GM19324 (cell line): ENCODE measurements at regions not wholly inside any gene's neighbourhood (a gene's known extent, or its start where the extent isn't known, plus 50 kb on each side); places are given as distances from the start of the nearest gene placed in this dataset.
"Not testable (repeated sequence)": the region's sequence is repeated elsewhere in the genome, so short reads cannot be mapped to it uniquely, and the experiment has no call there.

Experiments used
- ATAC-seq: cut with Tn5 transposase; IDR thresholded peaks from one replicate; pipeline ENCODE4 v1.9.1; 2021; ENCODE audit warnings: mild to moderate bottlenecking, moderate library complexity; ENCODE audit not compliant: unreplicated experiment, low FRiP score

DNA sequence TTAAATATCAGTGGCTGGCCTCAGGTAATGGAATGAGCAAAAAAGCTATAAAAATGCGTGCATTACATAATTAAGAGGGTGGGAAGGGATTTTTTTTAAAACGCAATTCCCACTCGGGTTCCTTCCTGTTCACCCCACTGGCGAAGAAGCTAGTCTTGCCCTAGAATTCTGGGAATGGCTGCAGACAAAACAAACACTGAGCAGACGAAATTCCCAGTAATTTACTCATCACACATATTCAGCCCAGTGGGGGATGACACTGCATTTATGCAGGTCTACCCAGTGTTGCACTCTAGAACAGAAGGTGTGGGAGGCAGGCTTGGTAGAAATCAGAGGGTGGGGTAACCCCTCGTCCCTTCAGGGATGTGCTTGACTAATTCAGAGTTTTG lies 2695.0 kb upstream of the DEFB115 start:
- no peak for ATAC-seq

DNA sequence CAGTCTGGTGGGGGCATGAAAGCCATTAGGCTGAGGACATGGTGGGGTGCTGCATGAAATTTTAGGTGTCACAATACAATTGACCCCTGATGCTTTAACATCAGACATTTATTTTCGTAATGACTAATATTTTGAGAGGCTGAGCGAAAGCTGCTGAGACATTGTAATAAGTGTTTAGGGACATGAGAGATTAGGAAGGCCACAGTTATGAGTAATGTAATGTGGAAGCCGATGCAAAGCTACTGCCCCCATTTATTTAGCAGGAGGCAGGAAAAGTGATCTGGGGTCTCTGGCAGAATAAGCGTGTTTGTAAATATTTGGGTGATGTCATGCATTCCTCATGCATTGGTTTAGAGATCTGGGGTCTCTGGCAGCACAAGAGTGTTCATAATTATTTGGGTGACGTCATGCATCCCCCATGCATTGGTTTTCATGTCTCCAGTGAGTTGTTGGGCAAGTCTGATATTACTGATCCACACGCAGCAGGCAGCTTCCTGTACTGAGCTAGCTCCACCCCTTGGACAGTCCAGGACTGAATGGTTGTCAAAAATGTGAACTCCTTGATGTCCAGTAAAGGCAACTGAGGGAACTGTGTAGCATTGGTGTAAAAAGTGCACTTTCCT lies 2694.5 kb upstream of the DEFB115 start:
- ATAC-seq, result not testable (repeated sequence)

DNA sequence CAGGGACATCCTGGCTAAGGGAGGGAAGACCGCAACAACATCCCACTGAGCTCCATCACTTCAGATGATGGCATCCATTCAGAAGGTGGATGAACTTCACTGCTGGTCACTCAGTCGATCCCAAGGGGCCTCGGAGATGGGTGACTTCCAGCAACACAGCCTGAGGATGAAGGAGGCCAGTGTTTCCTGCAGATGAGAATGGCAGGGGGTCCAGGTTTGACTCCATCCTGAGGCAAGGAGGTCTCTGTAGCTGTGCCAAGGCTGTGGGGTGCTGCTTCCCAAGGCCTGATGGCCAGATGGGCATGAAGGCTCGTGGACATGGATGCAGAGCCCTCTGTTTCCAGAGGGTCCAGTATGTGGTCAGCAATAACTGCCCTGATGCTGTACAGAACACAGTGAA lies 2693.4 kb upstream of the DEFB115 start:
- not testable (repeated sequence) for ATAC-seq

DNA sequence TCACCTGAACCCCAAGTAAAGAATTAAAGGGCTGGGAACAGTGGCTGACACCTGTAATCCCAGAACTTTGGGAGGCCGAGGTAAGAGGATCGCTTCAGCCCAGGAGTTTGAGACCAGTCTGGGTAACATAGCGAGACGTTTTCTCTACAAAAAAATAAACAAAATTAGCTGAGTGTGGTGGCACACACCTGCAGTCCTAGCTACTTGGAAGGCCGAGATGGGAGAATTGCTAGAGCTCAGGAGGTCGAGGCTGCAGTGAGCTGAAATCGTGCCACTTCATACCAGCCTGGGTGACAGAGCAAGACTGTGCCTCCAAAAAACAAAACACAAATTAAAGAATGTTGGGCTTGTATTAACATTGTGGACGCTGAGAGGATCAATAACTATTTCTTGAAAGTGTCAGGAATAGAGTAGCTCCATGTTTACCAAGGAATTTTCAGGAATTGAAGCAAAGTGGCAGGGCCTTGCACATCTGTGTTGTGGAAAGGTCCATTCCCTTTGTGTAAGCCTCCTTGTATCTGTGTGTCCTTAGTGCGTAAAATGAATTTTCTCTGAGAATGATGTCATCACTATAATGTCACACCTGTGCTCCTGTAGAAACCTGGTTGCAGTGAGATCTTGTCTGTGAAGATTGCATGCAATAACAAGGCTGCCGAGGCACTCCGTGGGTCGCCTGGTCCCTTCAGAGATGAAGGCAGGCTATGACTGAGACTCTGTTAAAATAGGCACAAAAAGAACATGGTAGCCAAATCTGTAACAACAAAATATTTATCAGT lies 2692.6 kb upstream of the DEFB115 start:
- not testable (repeated sequence) for ATAC-seq

DNA sequence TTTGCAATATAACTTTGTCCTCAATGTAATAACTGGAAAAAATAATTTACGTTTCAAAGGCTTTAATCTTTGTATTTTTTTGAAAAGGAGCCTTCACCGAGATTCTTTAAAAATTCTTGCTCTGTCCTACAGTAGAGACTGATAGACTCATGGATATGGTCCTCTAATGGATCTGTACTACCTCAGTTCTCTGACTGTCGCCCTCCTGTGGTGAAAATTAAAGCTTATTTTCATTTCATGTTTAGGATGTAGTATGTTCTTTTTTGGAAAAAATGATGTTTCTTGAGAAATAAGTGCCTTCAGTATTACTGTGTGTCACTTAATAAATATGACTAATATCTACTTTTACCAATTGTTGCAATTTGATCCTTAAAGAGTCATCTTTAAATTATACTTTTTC lies 2681.5 kb upstream of the DEFB115 start:
- not testable (repeated sequence) for ATAC-seq

DNA sequence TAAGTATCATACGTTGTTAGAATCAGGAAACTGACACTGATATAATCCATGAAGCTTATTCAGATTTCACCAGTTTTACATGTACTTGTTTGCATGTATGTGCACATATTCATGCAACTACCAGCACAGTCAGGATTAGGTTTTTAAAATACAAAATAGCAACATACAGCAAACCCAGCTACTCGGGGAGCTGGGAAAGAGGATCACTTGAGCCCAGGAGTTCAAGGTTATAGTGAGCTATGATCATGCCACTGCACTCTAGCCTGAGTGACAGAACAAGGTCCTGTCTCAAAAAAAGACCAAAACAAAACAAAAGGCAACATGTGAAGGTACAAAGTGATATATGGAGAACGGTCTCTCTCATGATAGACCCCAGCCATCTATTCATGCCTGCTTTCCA lies 2665.8 kb upstream of the DEFB115 start:
- not testable (repeated sequence) for ATAC-seq

DNA sequence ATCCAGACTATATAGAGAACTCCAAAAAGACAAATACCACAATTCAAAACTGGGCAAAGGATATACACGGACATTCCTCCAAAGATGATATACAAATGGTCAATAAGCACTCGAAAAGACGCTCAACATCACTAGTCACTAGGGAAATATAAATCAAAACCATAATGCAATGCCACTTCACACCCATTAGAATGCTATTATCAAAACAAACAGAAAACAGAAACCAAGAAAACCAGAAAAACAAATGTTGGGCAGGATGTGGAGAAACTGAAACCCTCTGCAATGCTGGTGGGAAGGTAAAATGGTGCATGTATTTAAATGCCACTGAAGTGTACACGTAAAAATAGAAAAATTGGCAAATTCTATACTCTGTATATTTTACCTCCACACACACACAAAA lies 2664.1 kb upstream of the DEFB115 start:
- not testable (repeated sequence) for ATAC-seq

DNA sequence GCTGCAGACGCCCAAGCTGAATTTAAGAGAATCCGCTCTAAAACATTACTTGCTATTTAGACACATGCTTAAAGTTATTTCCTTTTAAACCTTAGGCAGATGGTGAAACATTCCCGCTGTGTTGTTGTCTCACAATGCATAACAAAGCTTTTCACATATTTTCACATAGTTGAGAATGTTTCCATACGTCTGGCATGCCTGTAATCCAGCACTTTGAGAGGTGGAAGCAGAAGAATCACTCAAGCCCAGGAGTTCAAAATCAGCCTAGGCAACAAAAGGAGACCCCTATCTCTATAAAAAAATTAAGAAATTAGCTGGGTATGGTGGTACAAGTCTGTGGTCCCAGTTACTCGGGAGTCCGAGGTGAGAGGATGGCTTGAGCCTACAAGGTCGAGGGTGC lies 2663.0 kb upstream of the DEFB115 start:
- ATAC-seq, result not testable (repeated sequence)

DNA sequence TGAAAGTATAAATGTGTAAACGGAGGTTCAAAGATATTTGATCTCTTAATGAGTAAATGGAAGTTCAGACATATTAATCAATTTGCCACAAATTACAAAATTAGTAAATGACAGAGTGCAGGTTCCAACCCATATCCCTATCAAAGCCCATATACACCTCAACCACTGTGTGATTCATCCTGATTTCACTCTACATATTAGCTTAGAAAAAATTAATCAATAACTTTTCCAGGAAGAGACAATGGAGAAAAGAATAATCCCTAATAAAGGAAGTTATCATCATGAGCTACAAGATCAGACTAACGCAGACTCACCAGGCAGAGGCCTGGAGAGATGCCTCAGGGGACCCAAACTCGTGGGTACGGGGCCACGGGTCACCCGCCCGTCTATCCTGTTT lies 2655.5 kb upstream of the DEFB115 start:
- not testable (repeated sequence) for ATAC-seq

DNA sequence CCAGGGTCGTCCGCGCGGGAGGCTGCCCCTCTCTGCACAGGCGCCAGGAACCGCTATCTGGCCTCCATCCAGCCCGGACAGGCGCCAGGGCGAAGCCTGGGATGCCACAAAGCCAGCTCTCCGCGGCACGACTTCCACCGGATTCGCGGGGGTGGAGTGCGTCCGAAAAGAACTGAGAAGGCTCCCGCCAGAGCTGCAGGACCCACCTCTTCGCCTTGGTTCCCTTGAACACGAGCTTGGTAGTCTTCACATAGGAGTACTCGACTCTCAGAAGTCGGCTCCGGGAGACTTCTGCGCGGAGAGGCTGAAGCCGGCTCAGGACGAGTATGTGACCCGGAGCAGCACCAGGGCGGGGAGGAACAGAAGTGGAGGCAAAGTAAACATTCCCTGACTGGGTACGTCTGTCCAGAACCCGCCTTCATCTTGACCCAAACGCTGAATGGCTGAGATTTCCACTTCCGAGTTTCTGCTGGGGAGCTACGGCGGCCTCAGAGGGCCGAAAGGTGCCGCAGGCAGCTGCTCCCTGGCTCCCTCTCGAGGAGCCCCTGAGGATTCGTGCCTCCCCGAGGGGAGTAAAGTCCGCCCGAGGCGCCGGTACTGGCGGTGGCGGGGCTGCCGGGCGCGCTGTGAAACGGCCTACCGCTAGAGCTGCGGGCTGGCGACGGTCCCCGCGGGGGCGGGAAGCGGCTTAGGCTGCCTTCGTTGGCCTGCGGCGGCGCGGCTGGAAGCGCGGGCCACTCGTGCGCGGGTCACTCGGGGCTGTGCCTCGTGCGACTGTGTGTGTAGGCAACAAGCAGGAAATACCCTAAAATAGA lies 2654.9 kb upstream of the DEFB115 start:
- peak; percentile 100 for ATAC-seq

DNA sequence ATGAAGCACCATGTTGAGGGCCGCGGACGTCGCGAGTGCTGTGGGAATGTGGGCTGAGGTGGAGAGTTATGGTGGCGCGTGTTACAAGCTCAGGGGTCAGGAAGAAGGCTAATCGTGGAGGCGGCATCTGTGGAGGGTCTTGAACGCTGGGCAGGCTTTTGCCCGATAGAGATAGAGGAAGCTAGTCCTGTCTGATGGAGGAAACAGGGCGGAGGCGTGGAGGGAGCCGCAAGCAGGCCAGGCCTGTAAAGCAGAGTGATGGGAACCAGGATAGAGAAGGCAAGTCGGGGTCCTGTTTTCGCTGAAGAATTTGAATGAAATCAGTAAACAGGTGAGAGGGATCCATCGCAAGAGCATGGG lies 2654.3 kb upstream of the DEFB115 start:
- ATAC-seq, result not testable (repeated sequence)

DNA sequence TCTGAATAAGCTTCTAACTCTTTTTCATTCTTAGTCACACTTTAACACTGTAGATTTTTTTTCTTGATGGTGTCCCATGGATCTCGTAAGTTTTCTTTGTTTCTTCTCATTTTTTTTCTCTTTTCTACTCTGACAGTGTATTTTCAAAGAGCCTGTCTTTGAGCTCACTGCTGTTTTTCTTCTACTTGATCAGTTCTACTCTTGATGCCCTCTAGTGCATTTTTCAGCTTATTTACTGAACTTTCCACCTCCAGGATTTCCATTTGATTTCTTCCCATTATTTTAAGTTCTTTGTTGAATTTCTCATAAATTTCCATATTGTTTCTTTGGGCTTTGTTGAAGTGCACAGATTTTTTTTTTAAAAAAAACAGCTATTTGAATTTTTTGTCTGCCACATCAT lies 2641.1 kb upstream of the DEFB115 start:
- no peak for ATAC-seq

DNA sequence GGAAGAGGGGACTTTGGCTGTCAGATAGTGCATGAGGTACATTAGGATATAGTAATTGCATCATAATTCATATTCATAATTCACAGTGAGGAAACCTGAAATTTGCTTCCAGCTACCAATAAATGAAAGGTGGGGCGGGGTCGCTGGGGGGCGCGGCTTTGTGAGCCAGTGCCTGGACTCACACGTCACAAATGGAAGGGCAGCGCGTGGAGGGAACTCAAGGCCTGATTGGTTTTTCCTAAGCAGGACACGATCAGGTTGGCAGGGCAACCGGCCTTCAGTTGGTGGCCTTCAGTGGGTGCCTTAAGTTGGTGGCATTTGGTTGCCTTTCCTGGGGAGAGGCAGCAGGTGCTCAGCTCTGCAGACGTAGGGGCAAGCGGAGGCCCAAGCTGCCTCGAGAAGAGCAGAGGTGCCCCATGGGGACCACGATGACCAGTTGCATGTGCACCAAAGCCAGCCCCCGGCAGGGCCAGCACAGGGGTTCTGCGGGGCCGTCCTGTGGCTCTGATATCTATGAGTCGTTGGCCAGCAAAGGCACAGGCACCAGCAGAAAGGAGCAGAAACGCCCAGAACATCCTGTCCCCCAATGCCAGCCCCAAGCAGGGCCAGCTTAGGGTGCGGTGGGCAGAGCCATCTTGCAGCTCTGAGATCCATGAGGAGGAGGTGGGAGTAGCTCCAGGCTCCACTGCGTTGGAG lies 2637.4 kb upstream of the DEFB115 start:
- ATAC-seq, result not testable (repeated sequence)

DNA sequence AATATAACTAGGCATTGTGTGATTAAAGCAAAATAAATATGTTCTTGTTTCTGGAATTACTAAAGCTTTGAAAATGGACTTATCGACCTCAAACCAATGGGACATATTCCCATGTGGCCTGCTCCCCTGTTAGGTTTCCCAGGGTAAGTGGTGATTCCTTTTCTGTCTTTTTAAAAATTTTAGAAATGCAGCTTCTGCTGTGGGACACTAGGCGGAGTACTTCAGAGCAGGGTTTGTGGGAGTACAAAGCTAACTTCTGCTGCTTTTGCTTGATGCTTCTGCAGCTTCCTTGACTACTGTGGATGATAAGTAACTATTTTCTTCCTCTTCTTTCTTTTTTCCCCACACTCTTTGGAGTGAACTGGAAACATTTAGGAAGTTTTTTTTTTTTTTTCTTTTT lies 2632.4 kb upstream of the DEFB115 start:
- ATAC-seq, result not testable (repeated sequence)

DNA sequence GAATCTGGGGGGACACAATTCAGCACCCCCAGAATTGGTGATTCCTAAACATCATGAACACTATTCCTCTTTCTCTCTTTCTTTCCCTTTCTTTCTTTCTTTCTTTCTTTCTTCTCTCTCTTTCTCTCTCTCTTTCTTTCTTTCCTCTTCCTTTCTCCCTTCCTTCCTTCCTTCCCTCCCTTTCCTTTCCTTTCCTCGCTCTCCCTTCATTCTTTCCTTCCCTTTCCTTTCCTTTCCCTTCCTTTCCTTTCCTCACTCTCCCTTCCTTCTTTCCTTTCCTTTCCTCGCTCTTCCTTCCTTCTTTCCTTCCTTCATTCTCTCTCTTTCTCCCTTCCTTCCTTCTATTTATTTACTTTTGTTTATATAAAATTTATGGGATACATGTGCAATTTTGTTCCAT lies 2616.6 kb upstream of the DEFB115 start:
- not testable (repeated sequence) for ATAC-seq
